ENCODE measurements at regions not wholly inside any gene's neighbourhood (a gene's known extent, or its start where the extent isn't known, plus 50 kb on each side); places are given as distances from the start of the nearest gene placed in this dataset.
"Not testable (repeated sequence)": the region's sequence is repeated elsewhere in the genome, so short reads cannot be mapped to it uniquely, and the experiment has no call there.

GRCh38 chr13:84096216-84096615, 213.9 kb upstream of the SLITRK1 start:
- H3K79me2 ChIP-seq (ENCODE audit: insufficient read depth, low read length) = no peaks in the 10 kb centered on the region
- TF ChIP-seq CTCF (IDR thresholded peaks at IDR 0.05; ENCODE audit: borderline replicate concordance, extremely low read depth, low read length, poor library complexity, severe bottlenecking) (no peak), EZH2 (IDR thresholded peaks at IDR 0.05; ENCODE audit: borderline replicate concordance, low read depth, low read length, severe bottlenecking) (no peak)
- no peak overlapping the region for H2AFZ ChIP-seq (ENCODE audit: low read depth, low read length)
- H3K36me3 ChIP-seq (ENCODE audit: insufficient read depth, low read length) = no peaks in the 10 kb centered on the region
- peaks cover 6% of the 10 kb centered on the region for H3K4me1 ChIP-seq (ENCODE audit: insufficient read depth, low read length)
- no peak overlapping the region for H3K4me3 ChIP-seq (ENCODE audit: low read depth in 1 of 2, low read length in 2 of 2)
- H3K4me2 ChIP-seq (ENCODE audit: insufficient read depth, low read length) = no peak overlapping the region
- ATAC-seq (ENCODE audit: insufficient read depth, low read depth) = no peak
- H3K9me3 ChIP-seq (ENCODE audit: insufficient read depth, low read length, severe bottlenecking) = no peaks in the 10 kb centered on the region
- no peaks in the 10 kb centered on the region for H3K27me3 ChIP-seq (ENCODE audit: insufficient read depth, low read length, poor library complexity)
- no peak overlapping the region for H3K27ac ChIP-seq (ENCODE audit: low read length)
- DNase-seq = no peak
- no peak overlapping the region for H3K9ac ChIP-seq (ENCODE audit: low read depth, low read length)
- H4K20me1 ChIP-seq (ENCODE audit: insufficient read depth, low read length) = no peaks in the 10 kb centered on the region

GRCh38 chr13:84088996-84089395, 206.7 kb upstream of the SLITRK1 start:
- no peak overlapping the region for H3K4me2 ChIP-seq (ENCODE audit: insufficient read depth, low read length)
- no peaks in the 10 kb centered on the region for H4K20me1 ChIP-seq (ENCODE audit: insufficient read depth, low read length)
- H3K9me3 ChIP-seq (ENCODE audit: insufficient read depth, low read length, severe bottlenecking) = peaks cover 6% of the 10 kb centered on the region
- H3K4me3 ChIP-seq (ENCODE audit: low read depth in 1 of 2, low read length in 2 of 2) = no peak overlapping the region
- DNase-seq (no peak), ATAC-seq (ENCODE audit: insufficient read depth, low read depth) (no peak)
- H3K4me1 ChIP-seq (ENCODE audit: insufficient read depth, low read length) = peaks cover 19% of the 10 kb centered on the region
- H3K27ac ChIP-seq (ENCODE audit: low read length) = peak overlapping the region; percentile 67; the same call in 1 of the 2 replicates
- no peaks in the 10 kb centered on the region for H3K27me3 ChIP-seq (ENCODE audit: insufficient read depth, low read length, poor library complexity)
- H3K79me2 ChIP-seq (ENCODE audit: insufficient read depth, low read length) = no peaks in the 10 kb centered on the region
- peak overlapping the region; percentile 59; the same call in 1 of the 2 replicates for H2AFZ ChIP-seq (ENCODE audit: low read depth, low read length)
- H3K36me3 ChIP-seq (ENCODE audit: insufficient read depth, low read length) = no peaks in the 10 kb centered on the region
- no peak overlapping the region; the same call in 1 of the 2 replicates for H3K9ac ChIP-seq (ENCODE audit: low read depth, low read length)
- TF ChIP-seq CTCF (IDR thresholded peaks at IDR 0.05; ENCODE audit: borderline replicate concordance, extremely low read depth, low read length, poor library complexity, severe bottlenecking) = no peak
- TF ChIP-seq EZH2 (IDR thresholded peaks at IDR 0.05; ENCODE audit: borderline replicate concordance, low read depth, low read length, severe bottlenecking) = no peak

- Histone ChIP-seq H4K20me1 (ENCODE audit: insufficient read depth, low read length) (no peaks in the 10 kb centered on the region), H3K4me3 (ENCODE audit: low read depth in 1 of 2, low read length in 2 of 2) (no peak overlapping the region), H2AFZ (ENCODE audit: low read depth, low read length) (no peak overlapping the region), H3K27ac (ENCODE audit: low read length) (no peak overlapping the region), H3K4me1 (ENCODE audit: insufficient read depth, low read length) (peaks cover 19% of the 10 kb centered on the region), H3K79me2 (ENCODE audit: insufficient read depth, low read length) (no peaks in the 10 kb centered on the region), H3K36me3 (ENCODE audit: insufficient read depth, low read length) (no peaks in the 10 kb centered on the region), H3K9ac (ENCODE audit: low read depth, low read length) (no peak overlapping the region), H3K9me3 (ENCODE audit: insufficient read depth, low read length, severe bottlenecking) (peaks cover 6% of the 10 kb centered on the region), H3K27me3 (ENCODE audit: insufficient read depth, low read length, poor library complexity) (no peaks in the 10 kb centered on the region), H3K4me2 (ENCODE audit: insufficient read depth, low read length) (no peak overlapping the region)
- DNase-seq (no peak), ATAC-seq (ENCODE audit: insufficient read depth, low read depth) (no peak)
- no peak for TF ChIP-seq EZH2 (IDR thresholded peaks at IDR 0.05; ENCODE audit: borderline replicate concordance, low read depth, low read length, severe bottlenecking)
- TF ChIP-seq CTCF (IDR thresholded peaks at IDR 0.05; ENCODE audit: borderline replicate concordance, extremely low read depth, low read length, poor library complexity, severe bottlenecking) = no peak
These were observed 204.5 kb upstream of the SLITRK1 start for GRCh38 chr13:84086847-84087162.

GRCh38 chr13:84086098-84086846, 204.0 kb upstream of the SLITRK1 start:
- not testable (repeated sequence) for H3K9me3 ChIP-seq (ENCODE audit: insufficient read depth, low read length, severe bottlenecking); H3K9ac ChIP-seq (ENCODE audit: low read depth, low read length); ATAC-seq (ENCODE audit: insufficient read depth, low read depth); H4K20me1 ChIP-seq (ENCODE audit: insufficient read depth, low read length); H3K4me2 ChIP-seq (ENCODE audit: insufficient read depth, low read length); DNase-seq; H3K79me2 ChIP-seq (ENCODE audit: insufficient read depth, low read length); H3K27ac ChIP-seq (ENCODE audit: low read length); H3K27me3 ChIP-seq (ENCODE audit: insufficient read depth, low read length, poor library complexity); H2AFZ ChIP-seq (ENCODE audit: low read depth, low read length); H3K4me3 ChIP-seq (ENCODE audit: low read depth in 1 of 2, low read length in 2 of 2); H3K36me3 ChIP-seq (ENCODE audit: insufficient read depth, low read length)
- H3K4me1 ChIP-seq (ENCODE audit: insufficient read depth, low read length) = peaks cover 19% of the 10 kb centered on the region
